ENCODE measurements at regions not wholly inside any gene's neighbourhood (a gene's known extent, or its start where the extent isn't known, plus 50 kb on each side); places are given as distances from the start of the nearest gene placed in this dataset.

- WGBS, 5 donors, result 28 to 55% (median 41%) methylated on average over 3 of the region's 3 CpGs
- no peak overlapping the region for H3K4me3 ChIP-seq
- H3K4me1 ChIP-seq, result no peaks in the 10 kb centered on the region
- no peaks in the 10 kb centered on the region for H3K36me3 ChIP-seq
- H3K27ac ChIP-seq, result no peak overlapping the region
- H3K27me3 ChIP-seq, result no peaks in the 10 kb centered on the region
- H3K9me3 ChIP-seq, result no peaks in the 10 kb centered on the region
- DNase-seq, result no peak
- TF ChIP-seq CTCF (IDR thresholded peaks at IDR 0.05), result no peak
- no peak for TF ChIP-seq POLR2AphosphoS5 (IDR thresholded peaks at IDR 0.05)
- TF ChIP-seq EP300 (IDR thresholded peaks at IDR 0.05), result no peak
- TF ChIP-seq POLR2A (IDR thresholded peaks at IDR 0.05), result no peak
- intact Hi-C loops (cut with DNase I; ENCODE audit: low total_unique reads), result no loop called here
Observed at GRCh38 chr3:20904671-20905070, 718.7 kb upstream of the SGO1 start.

GRCh38 chr3:20898962-20899361 is 713.0 kb upstream of the SGO1 start:
- peaks cover 0 to 2% (median 0%) of the 10 kb centered on the region in 4 donors for H3K9me3 ChIP-seq
- intact Hi-C loops (cut with DNase I; ENCODE audit: low total_unique reads), result no loop called here
- no peaks in the 10 kb centered on the region for H3K36me3 ChIP-seq
- no peak for DNase-seq
- H3K27me3 ChIP-seq, result no peaks in the 10 kb centered on the region
- WGBS, 5 donors, result 73 to 92% (median 84%) methylated on average over 2 of the region's 2 CpGs
- H3K27ac ChIP-seq, result no peak overlapping the region
- no peaks in the 10 kb centered on the region for H3K4me1 ChIP-seq
- TF ChIP-seq POLR2AphosphoS5 (IDR thresholded peaks at IDR 0.05), result no peak
- no peak overlapping the region for H3K4me3 ChIP-seq

- WGBS, 5 donors, result 24 to 45% (median 36%) methylated on average over 2 of the region's 2 CpGs
- peaks cover 0 to 3% (median 0%) of the 10 kb centered on the region in 4 donors for H3K9me3 ChIP-seq
- no peak overlapping the region for H3K4me3 ChIP-seq
- H3K4me1 ChIP-seq, result no peaks in the 10 kb centered on the region
- intact Hi-C loops (cut with DNase I; ENCODE audit: low total_unique reads), result no loop called here
- H3K27ac ChIP-seq, result no peak overlapping the region
- H3K36me3 ChIP-seq, result no peaks in the 10 kb centered on the region
- DNase-seq, result no peak
- TF ChIP-seq CTCF (IDR thresholded peaks at IDR 0.05) (no peak), POLR2AphosphoS5 (IDR thresholded peaks at IDR 0.05) (no peak), POLR2A (IDR thresholded peaks at IDR 0.05) (no peak), EP300 (IDR thresholded peaks at IDR 0.05) (no peak)
- H3K27me3 ChIP-seq, result no peaks in the 10 kb centered on the region
Observed at GRCh38 chr3:20890111-20890519, 704.1 kb upstream of the SGO1 start.

- H3K27ac ChIP-seq, result no peak overlapping the region
- no peaks in the 10 kb centered on the region for H3K36me3 ChIP-seq
- intact Hi-C loops (cut with DNase I; ENCODE audit: low total_unique reads), result no loop called here
- peaks cover 0 to 8% (median 3%) of the 10 kb centered on the region in 4 donors for H3K9me3 ChIP-seq
- DNase-seq, result peak in 1 of 2 donors; percentile 4
- no peaks in the 10 kb centered on the region for H3K4me1 ChIP-seq
- TF ChIP-seq EP300 (IDR thresholded peaks at IDR 0.05) (no peak), POLR2A (IDR thresholded peaks at IDR 0.05) (no peak), CTCF (IDR thresholded peaks at IDR 0.05) (no peak), POLR2AphosphoS5 (IDR thresholded peaks at IDR 0.05) (no peak)
- no peak overlapping the region for H3K4me3 ChIP-seq
- WGBS, 5 donors, result 78 to 95% (median 89%) methylated on average over 2 of the region's 2 CpGs
- no peaks in the 10 kb centered on the region for H3K27me3 ChIP-seq
Observed at GRCh38 chr3:20878691-20879090, 692.7 kb upstream of the SGO1 start.

- Histone ChIP-seq H3K27me3 (no peaks in the 10 kb centered on the region), H3K4me1 (no peaks in the 10 kb centered on the region), H3K27ac (no peak overlapping the region), H3K36me3 (no peaks in the 10 kb centered on the region), H3K4me3 (no peak overlapping the region), H3K9me3 (peaks cover 0 to 17% (median 3%) of the 10 kb centered on the region in 4 donors)
- 67 to 87% (median 71%) methylated on average over 3 of the region's 3 CpGs for WGBS, 5 donors
- DNase-seq, result no peak
- TF ChIP-seq CTCF (IDR thresholded peaks at IDR 0.05) (no peak), POLR2A (IDR thresholded peaks at IDR 0.05) (no peak), EP300 (IDR thresholded peaks at IDR 0.05) (no peak), POLR2AphosphoS5 (IDR thresholded peaks at IDR 0.05) (no peak)
- intact Hi-C loops (cut with DNase I; ENCODE audit: low total_unique reads), result no loop called here
Observed at GRCh38 chr3:20873235-20873634, 687.2 kb upstream of the SGO1 start.
